ENCODE measurements at regions not wholly inside any gene's neighbourhood (a gene's known extent, or its start where the extent isn't known, plus 50 kb on each side); places are given as distances from the start of the nearest gene placed in this dataset.
"Not testable (repeated sequence)": the region's sequence is repeated elsewhere in the genome, so short reads cannot be mapped to it uniquely, and the experiment has no call there.

DNA sequence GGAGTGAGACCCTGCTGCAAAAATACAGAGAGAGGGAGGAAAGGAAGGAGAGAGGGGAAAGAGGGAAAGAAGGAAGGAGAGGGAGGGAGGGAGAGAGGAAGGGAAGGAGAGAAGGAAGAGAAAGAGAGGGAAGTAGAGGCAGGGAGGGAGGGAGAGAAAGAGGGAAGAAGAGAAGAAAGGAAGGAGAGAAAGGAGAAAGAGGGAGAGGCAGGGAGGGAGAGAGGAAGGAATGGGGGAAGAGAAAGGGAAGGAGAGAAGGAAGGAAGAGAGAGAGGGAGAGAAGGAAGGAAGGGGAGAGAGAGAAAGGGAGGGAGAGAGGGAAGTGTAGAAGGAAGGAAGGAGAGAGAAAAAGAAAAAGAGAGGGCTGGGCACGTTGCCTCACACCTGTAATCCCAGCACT lies 121.7 kb downstream of the TMEM130 start:
- H3K27ac ChIP-seq (ENCODE audit: low read depth, low read length), result no peak overlapping the region

GRCh38 chr7:98753176-98753575 lies 116.6 kb downstream of the TMEM130 start:
- no peaks in the 10 kb centered on the region for H3K36me3 ChIP-seq (ENCODE audit: control insufficient read depth, insufficient read depth, low read length)
- no peaks in the 10 kb centered on the region for H3K27me3 ChIP-seq (ENCODE audit: control insufficient read depth, insufficient read depth, low read length)
- H3K9me3 ChIP-seq (ENCODE audit: control insufficient read depth, insufficient read depth, low read depth, low read length), result no peaks in the 10 kb centered on the region
- H3K9ac ChIP-seq (ENCODE audit: low read length), result no peak overlapping the region
- H3K4me1 ChIP-seq (ENCODE audit: control insufficient read depth, insufficient read depth, low read length), result 0 out of 2 replicates have a peak, but pooled peaks cover 4% of the 10 kb centered on the region
- H3K4me3 ChIP-seq (ENCODE audit: low read depth, low read length), result no peak overlapping the region
- H3K27ac ChIP-seq (ENCODE audit: low read depth, low read length), result no peak overlapping the region

More for the DNA sequence above, 121.7 kb downstream of the TMEM130 start:
- H3K36me3 ChIP-seq (ENCODE audit: control insufficient read depth, insufficient read depth, low read length), result no peaks in the 10 kb centered on the region
- no peak overlapping the region for H3K4me3 ChIP-seq (ENCODE audit: low read depth, low read length)
- no peaks in the 10 kb centered on the region for H3K9me3 ChIP-seq (ENCODE audit: control insufficient read depth, insufficient read depth, low read depth, low read length)
- no peaks in the 10 kb centered on the region for H3K27me3 ChIP-seq (ENCODE audit: control insufficient read depth, insufficient read depth, low read length)
- H3K9ac ChIP-seq (ENCODE audit: low read length), result no peak overlapping the region
- no peaks in the 10 kb centered on the region for H3K4me1 ChIP-seq (ENCODE audit: control insufficient read depth, insufficient read depth, low read length)

- Histone ChIP-seq H3K9ac (ENCODE audit: low read length) (no peak overlapping the region), H3K4me1 (ENCODE audit: control insufficient read depth, insufficient read depth, low read length) (0 out of 2 replicates have a peak, but pooled peaks cover 4% of the 10 kb centered on the region), H3K27ac (ENCODE audit: low read depth, low read length) (no peak overlapping the region)
Measured at GRCh38 chr7:98753989-98754479, 115.8 kb downstream of the TMEM130 start.

DNA sequence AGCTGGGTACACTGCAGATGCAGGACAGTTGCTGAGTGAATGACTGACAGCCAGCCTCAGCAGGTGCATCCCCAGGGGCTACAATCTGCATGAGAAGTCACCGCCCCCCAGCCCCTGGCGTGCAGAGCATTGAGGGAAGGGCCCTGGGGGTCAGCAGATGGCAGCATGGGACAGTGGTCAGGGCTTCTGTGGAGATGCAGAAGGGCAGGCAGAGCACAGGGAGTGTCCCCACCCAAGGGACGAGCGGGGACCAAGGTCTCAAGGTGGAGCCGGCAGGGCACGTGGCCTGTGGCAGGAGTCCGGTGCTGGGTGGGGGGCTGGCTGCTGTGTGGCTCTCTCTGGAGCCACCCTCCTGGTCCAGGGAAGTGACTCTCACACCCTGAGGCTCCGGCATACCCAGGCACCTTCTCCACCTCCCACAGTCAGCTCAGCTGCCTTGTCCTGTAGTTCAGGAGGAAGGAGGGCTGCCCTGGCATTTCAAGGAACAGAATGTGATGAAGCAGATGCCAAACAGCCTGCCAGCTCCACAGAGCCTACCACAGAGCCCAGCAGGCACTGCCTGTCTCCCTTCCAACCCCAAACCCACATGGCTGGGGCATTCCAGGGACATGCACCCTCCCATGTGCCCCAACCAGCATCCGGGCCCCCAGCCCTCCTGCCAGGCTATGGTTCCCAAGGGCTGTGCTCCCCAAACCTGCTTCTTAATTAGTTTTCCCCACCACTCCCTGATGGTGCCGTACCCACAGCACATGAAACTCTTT lies 114.5 kb downstream of the TMEM130 start:
- H3K27me3 ChIP-seq (ENCODE audit: control insufficient read depth, insufficient read depth, low read length), result no peaks in the 10 kb centered on the region
- no peaks in the 10 kb centered on the region for H3K36me3 ChIP-seq (ENCODE audit: control insufficient read depth, insufficient read depth, low read length)
- no peaks in the 10 kb centered on the region for H3K9me3 ChIP-seq (ENCODE audit: control insufficient read depth, insufficient read depth, low read depth, low read length)
- no peak overlapping the region for H3K9ac ChIP-seq (ENCODE audit: low read length)
- H3K4me1 ChIP-seq (ENCODE audit: control insufficient read depth, insufficient read depth, low read length), result 0 out of 2 replicates have a peak, but pooled peaks cover 4% of the 10 kb centered on the region
- H3K27ac ChIP-seq (ENCODE audit: low read depth, low read length), result no peak overlapping the region
- no peak overlapping the region for H3K4me3 ChIP-seq (ENCODE audit: low read depth, low read length)

More at GRCh38 chr7:98753989-98754479, 115.8 kb downstream of the TMEM130 start:
- no peaks in the 10 kb centered on the region for H3K9me3 ChIP-seq (ENCODE audit: control insufficient read depth, insufficient read depth, low read depth, low read length)
- H3K36me3 ChIP-seq (ENCODE audit: control insufficient read depth, insufficient read depth, low read length), result no peaks in the 10 kb centered on the region
- no peaks in the 10 kb centered on the region for H3K27me3 ChIP-seq (ENCODE audit: control insufficient read depth, insufficient read depth, low read length)
- H3K4me3 ChIP-seq (ENCODE audit: low read depth, low read length), result no peak overlapping the region

GRCh38 chr7:98758157-98758556 lies 111.7 kb downstream of the TMEM130 start:
- H3K27ac ChIP-seq (ENCODE audit: low read depth, low read length), result no peak overlapping the region
- no peaks in the 10 kb centered on the region for H3K27me3 ChIP-seq (ENCODE audit: control insufficient read depth, insufficient read depth, low read length)
- H3K4me3 ChIP-seq (ENCODE audit: low read depth, low read length), result no peak overlapping the region
- 0 out of 2 replicates have a peak, but pooled peaks cover 4% of the 10 kb centered on the region for H3K4me1 ChIP-seq (ENCODE audit: control insufficient read depth, insufficient read depth, low read length)
- no peaks in the 10 kb centered on the region for H3K9me3 ChIP-seq (ENCODE audit: control insufficient read depth, insufficient read depth, low read depth, low read length)
- H3K9ac ChIP-seq (ENCODE audit: low read length), result no peak overlapping the region
- no peaks in the 10 kb centered on the region for H3K36me3 ChIP-seq (ENCODE audit: control insufficient read depth, insufficient read depth, low read length)

DNA sequence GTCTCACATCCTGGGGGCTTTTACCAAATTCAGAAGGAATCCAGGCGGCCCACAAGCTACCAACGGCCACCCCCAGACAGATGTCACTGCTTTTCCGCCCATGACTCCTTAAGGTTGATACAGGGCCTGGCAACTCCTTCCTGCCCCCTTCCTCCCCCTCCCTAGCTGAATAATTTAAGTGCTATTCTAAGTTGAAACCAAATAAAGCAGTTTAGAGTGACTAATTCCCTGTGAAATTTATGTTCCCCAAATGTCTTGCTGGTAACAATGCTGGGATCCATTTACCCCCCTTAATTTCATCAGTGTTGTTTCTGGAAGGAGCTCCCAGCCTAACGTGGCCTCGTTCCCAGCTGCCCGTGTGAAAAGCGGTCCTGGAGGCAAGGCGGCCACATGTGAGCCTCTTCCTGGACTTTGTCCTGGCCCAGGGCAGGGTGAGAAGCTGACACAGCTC lies 109.6 kb downstream of the TMEM130 start:
- Histone ChIP-seq H3K4me3 (ENCODE audit: low read depth, low read length) (no peak overlapping the region), H3K4me1 (ENCODE audit: control insufficient read depth, insufficient read depth, low read length) (0 out of 2 replicates have a peak, but pooled peaks cover under 1% of the 10 kb centered on the region), H3K36me3 (ENCODE audit: control insufficient read depth, insufficient read depth, low read length) (no peaks in the 10 kb centered on the region), H3K27ac (ENCODE audit: low read depth, low read length) (no peak overlapping the region), H3K27me3 (ENCODE audit: control insufficient read depth, insufficient read depth, low read length) (no peaks in the 10 kb centered on the region), H3K9ac (ENCODE audit: low read length) (no peak overlapping the region), H3K9me3 (ENCODE audit: control insufficient read depth, insufficient read depth, low read depth, low read length) (peaks cover 3% of the 10 kb centered on the region; the same call in 1 of the 2 replicates)

GRCh38 chr7:98761225-98761624 lies 108.6 kb downstream of the TMEM130 start:
- no peaks in the 10 kb centered on the region for H3K36me3 ChIP-seq (ENCODE audit: control insufficient read depth, insufficient read depth, low read length)
- no peak overlapping the region for H3K9ac ChIP-seq (ENCODE audit: low read length)
- peaks cover 3% of the 10 kb centered on the region; the same call in 1 of the 2 replicates for H3K9me3 ChIP-seq (ENCODE audit: control insufficient read depth, insufficient read depth, low read depth, low read length)
- no peaks in the 10 kb centered on the region for H3K4me1 ChIP-seq (ENCODE audit: control insufficient read depth, insufficient read depth, low read length)
- no peak overlapping the region for H3K27ac ChIP-seq (ENCODE audit: low read depth, low read length)
- no peak overlapping the region for H3K4me3 ChIP-seq (ENCODE audit: low read depth, low read length)
- H3K27me3 ChIP-seq (ENCODE audit: control insufficient read depth, insufficient read depth, low read length), result no peaks in the 10 kb centered on the region

- Histone ChIP-seq H3K27ac (ENCODE audit: low read depth, low read length) (no peak overlapping the region), H3K4me3 (ENCODE audit: low read depth, low read length) (no peak overlapping the region), H3K36me3 (ENCODE audit: control insufficient read depth, insufficient read depth, low read length) (no peaks in the 10 kb centered on the region), H3K27me3 (ENCODE audit: control insufficient read depth, insufficient read depth, low read length) (no peaks in the 10 kb centered on the region), H3K4me1 (ENCODE audit: control insufficient read depth, insufficient read depth, low read length) (no peaks in the 10 kb centered on the region), H3K9me3 (ENCODE audit: control insufficient read depth, insufficient read depth, low read depth, low read length) (peaks cover 3% of the 10 kb centered on the region; the same call in 1 of the 2 replicates), H3K9ac (ENCODE audit: low read length) (no peak overlapping the region)
Measured at GRCh38 chr7:98762620-98763019, 107.2 kb downstream of the TMEM130 start.

GRCh38 chr7:98763441-98763840 lies 106.4 kb downstream of the TMEM130 start:
- Histone ChIP-seq H3K27ac (ENCODE audit: low read depth, low read length) (no peak overlapping the region), H3K4me1 (ENCODE audit: control insufficient read depth, insufficient read depth, low read length) (no peaks in the 10 kb centered on the region), H3K27me3 (ENCODE audit: control insufficient read depth, insufficient read depth, low read length) (no peaks in the 10 kb centered on the region), H3K9ac (ENCODE audit: low read length) (no peak overlapping the region), H3K9me3 (ENCODE audit: control insufficient read depth, insufficient read depth, low read depth, low read length) (peaks cover 3% of the 10 kb centered on the region; the same call in 1 of the 2 replicates), H3K4me3 (ENCODE audit: low read depth, low read length) (no peak overlapping the region), H3K36me3 (ENCODE audit: control insufficient read depth, insufficient read depth, low read length) (no peaks in the 10 kb centered on the region)

- no peak overlapping the region for H3K4me3 ChIP-seq (ENCODE audit: low read depth, low read length)
- H3K4me1 ChIP-seq (ENCODE audit: control insufficient read depth, insufficient read depth, low read length), result no peaks in the 10 kb centered on the region
- no peaks in the 10 kb centered on the region for H3K27me3 ChIP-seq (ENCODE audit: control insufficient read depth, insufficient read depth, low read length)
- H3K27ac ChIP-seq (ENCODE audit: low read depth, low read length), result no peak overlapping the region
- H3K9ac ChIP-seq (ENCODE audit: low read length), result no peak overlapping the region
- H3K36me3 ChIP-seq (ENCODE audit: control insufficient read depth, insufficient read depth, low read length), result no peaks in the 10 kb centered on the region
- H3K9me3 ChIP-seq (ENCODE audit: control insufficient read depth, insufficient read depth, low read depth, low read length), result peaks cover 3% of the 10 kb centered on the region; the same call in 1 of the 2 replicates
Measured at GRCh38 chr7:98764946-98765345, 104.9 kb downstream of the TMEM130 start.

GRCh38 chr7:98770085-98770484 lies 99.7 kb downstream of the TMEM130 start:
- peaks cover 16% of the 10 kb centered on the region for H3K4me1 ChIP-seq (ENCODE audit: control insufficient read depth, insufficient read depth, low read length)
- not testable (repeated sequence) for H3K9ac ChIP-seq (ENCODE audit: low read length); H3K27ac ChIP-seq (ENCODE audit: low read depth, low read length); H3K4me3 ChIP-seq (ENCODE audit: low read depth, low read length); H3K36me3 ChIP-seq (ENCODE audit: control insufficient read depth, insufficient read depth, low read length); H3K9me3 ChIP-seq (ENCODE audit: control insufficient read depth, insufficient read depth, low read depth, low read length); H3K27me3 ChIP-seq (ENCODE audit: control insufficient read depth, insufficient read depth, low read length)
